ENCODE measurements at regions not wholly inside any gene's neighbourhood (a gene's known extent, or its start where the extent isn't known, plus 50 kb on each side); places are given as distances from the start of the nearest gene placed in this dataset.
"Not testable (repeated sequence)": the region's sequence is repeated elsewhere in the genome, so short reads cannot be mapped to it uniquely, and the experiment has no call there.

DNA sequence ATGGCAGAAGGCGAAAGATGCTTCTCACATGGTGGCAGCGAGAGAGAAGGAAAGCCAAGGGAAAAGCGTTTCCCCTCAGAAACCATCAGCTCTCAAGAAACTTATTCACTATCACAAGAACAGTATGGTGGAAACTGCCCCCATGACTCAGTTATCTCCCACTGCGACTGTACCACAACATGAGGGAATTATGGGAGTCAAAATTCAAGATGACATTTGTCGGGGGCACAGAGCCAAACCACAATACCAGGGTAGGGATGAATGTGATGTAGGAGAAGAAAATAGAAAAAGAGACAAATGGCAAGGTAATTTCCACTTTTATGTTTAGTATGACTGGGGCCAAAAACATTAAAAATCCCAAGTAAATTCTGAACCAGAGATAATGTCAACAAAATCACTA is 216.8 kb downstream of the TRIM36 start:
- DNase-seq, result no peak

DNA sequence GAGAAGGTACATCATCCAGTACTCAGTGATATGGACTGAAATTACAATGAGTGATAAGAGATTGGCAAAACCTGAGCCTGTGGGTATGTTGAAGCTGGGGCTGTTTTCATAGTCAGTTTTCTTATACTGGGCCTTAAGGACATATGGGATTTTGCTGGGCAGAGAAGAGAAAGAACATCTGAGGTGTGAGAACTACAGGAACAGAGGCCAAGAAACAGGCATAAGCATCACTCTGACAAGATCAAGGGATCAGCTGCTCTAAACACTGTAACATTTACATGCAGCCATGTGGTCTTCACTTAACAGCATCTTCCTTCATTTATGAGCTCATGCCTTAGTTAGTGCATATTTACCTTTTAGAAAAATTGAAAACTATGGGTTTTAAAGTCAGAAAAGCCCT is 220.0 kb downstream of the TRIM36 start:
- DNase-seq, result no peak

DNA sequence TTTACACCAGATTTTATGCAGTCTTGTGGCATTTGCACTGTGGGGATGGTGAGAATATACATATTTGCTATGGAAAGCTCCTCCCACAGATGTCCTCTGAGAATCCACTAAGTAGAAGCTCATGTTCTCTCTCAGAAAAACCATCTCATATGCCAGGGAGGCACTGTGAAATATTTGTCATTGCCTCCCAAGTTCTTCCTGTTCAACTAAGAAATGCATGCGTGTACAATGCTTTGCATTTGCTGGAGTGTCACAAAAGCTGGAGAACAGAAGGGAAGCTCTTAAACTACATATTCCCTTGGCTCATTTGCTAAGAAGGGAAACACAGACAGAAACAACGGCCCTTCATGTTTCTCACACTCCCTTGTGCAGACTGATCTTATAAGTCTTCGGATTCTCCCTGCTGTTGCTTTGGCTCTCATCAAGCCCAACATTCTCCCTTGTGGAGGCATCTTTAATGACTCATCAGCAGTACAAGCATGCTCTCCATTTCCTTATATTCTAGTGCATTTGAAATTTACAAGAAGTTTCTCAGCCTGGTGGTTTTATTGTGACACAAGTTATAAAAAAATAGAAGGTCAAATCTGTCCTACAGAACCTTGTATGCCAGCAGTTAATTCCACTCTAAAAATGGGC is 220.6 kb downstream of the TRIM36 start:
- DNase-seq, result no peak

DNA sequence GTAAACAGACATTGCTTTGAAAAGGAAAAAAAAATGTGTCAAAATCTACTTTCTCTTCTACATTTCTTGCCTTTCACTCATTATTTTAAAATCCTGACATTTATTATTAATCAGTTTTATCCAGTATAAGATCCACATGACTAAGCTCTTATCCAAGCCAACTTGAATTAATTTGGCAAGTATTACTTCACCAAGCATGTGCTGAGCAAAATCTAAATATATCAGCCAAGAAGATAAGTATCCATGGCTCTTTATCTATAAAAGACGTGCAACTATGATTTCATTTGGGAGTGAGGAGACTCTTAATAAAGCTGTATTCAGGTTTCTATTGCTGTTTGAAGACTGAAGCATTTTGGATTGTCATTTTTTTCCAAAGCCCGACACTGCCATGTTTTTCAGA is 221.3 kb downstream of the TRIM36 start:
- DNase-seq, result no peak

DNA sequence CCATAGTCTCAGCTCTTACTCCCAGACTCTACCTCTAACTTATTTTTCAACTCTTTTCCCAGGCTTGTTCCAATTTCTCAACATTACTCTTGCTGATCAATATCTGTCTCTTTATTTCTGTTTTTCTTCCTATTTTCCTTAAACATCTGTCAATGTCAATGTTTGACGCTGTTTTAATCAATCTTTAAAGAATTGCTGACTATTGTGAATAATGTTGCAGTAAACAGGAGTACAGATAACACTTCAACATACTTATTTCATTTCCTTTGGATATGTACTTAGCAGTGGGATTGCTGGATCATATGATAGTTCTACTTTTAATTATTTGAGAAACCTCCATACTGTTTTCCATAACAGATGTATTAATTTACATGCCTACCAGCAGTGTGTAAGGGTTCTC is 229.0 kb downstream of the TRIM36 start:
- no peak for DNase-seq

DNA sequence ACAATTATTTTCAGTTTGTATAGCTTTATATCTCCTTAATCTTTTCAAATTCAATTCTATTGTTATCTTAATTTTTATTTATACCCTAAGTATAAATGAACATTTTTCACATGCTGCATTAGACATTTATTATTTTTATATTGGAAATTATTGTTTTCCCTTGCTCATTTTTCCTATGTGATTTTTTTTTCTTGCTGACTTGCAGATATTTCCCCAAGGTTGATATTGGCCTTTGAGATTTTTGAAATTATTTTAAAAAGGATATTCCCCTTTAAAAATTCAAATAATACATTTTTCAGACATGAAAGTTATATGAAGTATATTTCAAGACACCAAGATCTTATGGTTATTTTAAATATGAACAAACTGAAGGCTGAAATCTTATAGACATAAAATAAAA is 234.2 kb downstream of the TRIM36 start:
- DNase-seq, result no peak

DNA sequence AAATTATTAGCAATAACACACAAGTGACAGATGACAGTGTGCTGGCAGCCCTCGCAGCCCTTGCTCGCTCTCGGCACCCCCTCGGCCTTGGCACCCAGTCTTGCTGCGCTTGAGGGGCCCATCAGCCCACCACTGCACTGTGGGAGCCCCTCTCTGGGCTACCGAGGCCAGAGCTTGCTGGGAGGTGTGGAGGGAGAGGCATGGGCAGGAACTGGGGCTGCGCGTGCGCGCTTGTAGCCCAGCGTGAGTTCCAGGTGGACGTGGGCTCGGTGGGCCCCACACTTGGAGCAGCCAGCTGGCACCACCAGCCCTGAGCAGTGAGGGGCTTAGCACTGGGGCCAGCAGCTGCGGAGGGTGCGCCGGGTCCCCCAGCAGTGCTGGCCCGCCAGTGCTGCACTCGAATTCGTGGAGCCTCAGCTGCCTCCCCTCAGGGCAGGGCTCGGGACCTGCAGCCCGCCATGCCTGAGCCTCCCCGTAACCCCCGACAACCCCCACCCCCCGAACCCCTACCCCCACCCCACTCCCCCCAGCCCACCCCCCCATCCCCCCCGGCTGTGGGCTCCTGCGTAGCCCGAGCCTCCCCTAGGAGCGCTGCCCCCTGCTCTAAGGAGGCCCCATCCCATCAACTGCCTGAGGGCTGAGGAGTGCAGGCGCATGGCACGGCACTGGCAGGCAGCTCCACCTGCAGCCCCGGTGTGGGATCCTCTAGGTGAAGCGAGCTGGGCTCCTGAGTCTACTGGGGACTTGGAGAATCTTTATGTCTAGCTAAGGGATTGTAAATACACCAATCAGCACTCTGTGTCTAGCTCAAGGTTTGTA is 240.9 kb downstream of the TRIM36 start:
- DNase-seq, result no peak

DNA sequence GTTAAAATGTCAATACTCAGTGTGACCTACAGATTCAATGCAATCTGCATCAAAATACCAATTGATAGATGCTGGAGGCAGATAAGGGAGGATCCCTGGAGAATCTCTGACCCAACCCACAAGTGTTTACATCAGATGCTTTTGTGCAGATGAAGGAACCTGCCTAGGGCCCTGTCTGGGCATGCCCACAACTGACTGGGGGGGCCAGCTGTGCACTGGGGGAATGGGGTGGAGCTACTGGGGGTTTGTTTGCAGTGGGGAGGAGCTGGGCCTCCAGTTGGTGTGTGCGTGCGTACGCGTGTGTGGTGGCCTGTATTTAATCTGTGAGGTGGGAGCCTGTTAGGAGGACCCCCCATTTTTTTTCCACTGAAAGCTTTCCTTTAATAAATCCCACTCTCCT is 244.9 kb downstream of the TRIM36 start:
- DNase-seq, result no peak

DNA sequence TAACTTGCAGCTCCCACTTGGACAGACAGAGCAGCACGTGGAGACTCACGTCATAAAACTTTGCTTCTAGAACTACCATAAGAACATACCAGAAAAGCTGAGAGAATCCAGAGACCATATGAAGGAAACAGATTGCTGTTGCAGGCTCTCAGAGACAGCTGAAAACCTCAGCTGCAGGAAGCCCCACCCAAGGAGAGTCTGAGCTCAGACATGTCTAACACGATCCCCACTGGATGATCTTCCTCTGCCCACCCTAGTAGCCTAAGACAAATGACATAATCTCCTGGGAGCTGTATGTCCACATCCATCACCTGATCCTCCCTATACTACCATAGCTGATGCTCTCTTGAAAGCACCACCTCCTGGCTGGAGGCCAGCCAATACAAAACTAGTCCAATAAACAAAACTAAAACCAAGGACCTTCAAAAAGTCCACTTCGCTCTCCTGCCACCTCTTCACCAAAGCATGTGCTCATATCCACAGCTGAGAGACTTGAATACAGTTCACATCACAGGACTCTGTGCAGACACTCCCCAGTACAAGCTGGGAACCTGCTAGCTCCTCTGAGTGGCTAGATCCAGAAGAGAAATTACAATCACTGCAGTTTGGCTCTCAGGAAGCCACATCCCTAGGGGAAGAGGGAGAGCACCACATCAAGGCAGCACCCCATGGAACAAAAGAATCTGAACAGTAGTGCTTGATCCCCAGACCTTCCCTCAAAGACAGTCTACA is 257.4 kb downstream of the TRIM36 start:
- no peak for DNase-seq

DNA sequence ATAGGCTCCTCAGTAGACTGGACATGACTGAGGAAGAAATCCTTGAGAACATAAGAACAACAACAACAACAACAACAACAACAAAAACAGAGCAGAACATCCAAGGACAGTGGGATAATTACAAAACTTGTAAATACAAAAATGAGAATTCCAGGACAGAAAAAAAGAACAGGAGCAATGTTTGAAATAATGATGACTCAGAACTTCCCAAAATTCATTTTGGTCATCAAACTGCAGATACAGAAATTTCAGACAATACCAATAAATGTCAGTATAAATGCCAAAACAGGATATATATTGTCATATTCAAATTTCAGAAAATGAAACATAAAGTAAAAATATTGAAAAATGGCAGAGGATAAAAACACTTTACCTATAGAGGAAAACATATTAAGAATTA is 259.0 kb downstream of the TRIM36 start:
- DNase-seq, result no peak

DNA sequence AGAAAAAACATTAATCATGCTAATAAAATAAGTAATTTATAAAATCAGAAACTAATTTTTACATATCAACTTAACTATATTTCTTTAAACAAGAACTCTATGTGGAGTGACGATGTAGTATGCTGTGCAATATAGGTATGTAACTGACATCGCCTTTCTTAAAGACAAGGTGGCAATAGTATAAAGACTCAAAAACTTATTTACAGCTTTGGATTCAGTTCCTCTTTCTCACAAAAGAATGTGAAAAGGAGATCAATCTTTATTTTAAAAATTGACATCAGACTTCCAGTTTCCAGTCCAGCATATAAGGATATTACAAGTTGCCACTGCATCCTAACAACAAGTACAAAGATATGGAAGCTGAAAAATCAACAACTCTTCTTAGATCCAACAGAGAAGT is 260.3 kb downstream of the TRIM36 start:
- DNase-seq, result no peak

DNA sequence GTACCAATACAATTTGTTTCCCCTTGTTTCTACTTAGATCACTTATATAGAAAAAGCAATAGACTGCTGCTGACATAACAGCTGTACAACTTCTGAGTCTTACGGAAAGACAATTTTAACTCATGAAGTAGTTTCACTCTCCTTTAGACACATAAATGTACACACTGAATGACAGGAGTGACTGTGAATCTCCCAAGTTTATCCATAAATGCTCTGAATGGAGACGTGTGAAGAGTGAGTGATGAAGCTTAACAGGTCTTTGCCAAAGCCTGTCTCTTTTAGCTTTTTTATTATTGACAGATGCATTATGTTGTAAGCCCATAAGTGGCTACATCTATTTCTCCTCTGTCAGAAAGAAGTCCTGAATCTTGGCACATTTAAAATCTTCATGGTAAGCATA is 265.9 kb downstream of the TRIM36 start:
- DNase-seq, result no peak

DNA sequence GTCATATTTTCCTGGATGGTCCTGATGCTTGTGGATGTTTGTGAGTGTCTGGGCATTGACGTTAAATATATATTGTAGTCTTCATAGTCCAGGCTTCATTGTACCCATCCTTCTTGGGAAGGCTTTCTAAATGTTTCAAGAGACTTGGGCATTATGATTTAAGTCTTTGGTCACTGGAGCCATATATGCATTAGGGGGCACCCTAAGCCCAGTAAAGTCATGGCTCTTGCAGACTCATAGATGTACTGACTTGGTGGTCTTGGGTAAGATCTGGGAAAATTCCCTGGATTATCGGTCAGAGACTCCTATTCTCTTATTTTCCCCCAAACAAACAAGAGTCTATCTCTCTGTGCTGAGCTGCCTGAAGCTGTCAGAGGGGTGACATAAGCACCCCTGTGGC is 271.1 kb downstream of the TRIM36 start:
- DNase-seq, result no peak

DNA sequence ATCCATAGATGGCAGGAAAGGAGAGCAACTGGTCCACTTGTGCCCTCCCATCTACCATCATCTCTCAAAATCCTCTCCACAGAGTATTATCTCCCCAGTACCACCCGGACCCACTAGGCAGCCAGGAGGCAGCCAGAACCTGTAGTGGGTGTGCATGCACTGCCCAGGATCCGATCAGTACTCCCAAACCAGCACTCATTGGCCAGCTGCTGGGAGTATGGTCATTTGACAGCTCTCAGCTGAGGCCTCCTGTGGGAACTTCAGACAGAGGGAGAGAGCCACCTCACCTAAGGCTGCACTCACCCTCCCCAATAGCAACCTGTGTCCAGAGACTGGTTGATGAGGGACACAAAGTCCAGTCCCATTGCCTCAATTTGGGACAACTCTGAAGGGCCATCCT is 286.0 kb downstream of the TRIM36 start:
- no peak for DNase-seq

DNA sequence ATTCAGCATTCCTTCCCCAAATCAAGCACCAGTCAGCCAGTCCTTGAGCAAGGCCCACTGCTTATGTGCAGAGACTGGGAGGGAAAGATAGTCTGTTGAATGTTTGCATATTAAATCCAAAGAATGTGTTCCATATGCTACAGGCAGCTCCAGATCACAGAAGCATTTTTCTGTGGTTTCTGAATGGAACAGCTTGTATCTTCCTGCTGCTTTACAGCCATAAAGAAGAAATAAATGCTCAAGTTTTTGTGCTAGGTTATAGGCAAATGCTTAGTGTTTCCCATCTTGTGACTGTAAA is 310.3 kb downstream of the TRIM36 start:
- no peak for DNase-seq

DNA sequence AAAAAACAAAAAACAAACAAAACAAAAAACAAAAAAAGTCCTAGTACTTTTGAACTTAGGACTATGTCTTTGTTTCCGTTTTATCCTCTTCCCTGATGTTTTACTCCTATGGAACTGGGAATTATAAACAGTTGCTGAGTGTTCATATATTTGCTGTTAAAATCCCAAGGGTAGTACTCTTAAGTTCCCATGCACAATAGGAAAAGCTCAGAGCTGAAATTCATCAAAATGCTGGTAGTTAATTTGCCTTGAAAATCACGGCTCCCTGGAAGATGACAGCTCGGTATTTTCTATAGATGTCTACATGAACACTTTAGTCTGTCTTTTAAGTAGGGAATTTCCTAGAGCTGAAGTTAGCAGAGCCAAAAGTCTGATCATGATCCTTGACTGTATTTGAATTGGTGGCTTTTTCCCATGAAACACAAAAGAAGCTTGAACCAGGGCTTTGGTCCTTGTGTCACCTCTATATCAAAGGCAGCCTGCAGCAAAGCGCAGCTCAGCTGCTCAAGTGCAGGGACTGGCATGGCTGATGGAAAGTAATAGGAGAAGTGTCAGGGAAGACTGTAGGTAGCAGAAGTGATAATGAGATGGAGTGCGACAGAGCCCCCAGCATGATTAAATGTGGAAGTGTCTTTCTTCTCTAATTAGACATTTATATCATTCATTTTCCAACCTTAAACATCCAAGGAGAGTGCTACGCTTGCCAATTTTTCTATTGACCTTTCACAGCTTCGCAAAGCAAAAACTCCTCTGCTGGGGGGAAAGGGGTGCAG is 310.9 kb downstream of the TRIM36 start:
- DNase-seq, result no peak

DNA sequence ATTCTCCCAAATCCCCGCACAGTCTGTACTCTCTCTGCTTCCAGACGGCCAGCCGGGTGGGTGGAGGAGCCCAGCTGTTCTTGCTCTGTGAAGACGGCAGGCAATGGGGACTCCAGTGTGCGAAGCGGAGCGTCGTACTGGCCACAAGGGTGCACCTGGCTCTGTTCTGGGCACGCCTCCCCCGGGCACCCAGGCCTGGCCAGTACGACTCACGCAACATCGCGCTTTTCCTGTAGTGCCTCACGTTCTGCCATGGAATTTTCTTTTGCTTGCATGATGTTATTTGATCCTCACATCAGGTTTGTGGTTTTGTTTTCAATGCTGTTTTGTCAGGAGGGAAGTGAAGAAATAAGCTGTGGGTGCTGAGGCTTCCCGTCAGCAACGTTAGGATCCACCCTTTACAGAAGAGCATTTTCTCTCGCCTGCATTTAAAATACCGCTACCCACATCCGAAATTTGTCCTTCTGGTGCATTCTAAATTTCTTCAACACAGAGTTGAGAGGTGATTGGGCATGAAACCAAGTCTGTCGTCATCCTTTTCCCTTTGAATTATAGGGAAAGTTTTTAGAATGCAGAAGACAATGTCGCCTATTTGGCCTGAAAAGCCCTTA is 311.7 kb downstream of the TRIM36 start:
- peak in 1 of 3 experiments; percentile 3 for DNase-seq

DNA sequence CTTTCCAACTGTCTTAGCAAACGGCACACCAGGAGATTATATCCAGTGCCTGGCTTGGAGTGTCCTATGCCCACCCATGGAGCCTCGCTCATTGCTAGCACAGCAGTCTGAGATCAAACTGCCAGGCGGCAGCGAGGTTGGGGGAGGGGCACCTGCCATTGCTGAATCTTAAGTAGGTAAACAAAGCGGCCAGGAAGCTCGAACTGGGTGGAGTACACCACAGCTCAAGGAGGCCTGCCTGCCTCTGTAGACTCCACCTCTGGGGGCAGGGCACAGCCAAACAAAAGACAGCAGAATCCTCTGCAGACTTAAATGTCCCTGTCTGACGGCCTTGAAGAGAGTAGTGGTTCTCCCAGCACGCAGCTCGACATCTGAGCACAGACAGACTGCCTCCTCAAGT is 325.0 kb downstream of the TRIM36 start:
- not testable (repeated sequence) for DNase-seq

DNA sequence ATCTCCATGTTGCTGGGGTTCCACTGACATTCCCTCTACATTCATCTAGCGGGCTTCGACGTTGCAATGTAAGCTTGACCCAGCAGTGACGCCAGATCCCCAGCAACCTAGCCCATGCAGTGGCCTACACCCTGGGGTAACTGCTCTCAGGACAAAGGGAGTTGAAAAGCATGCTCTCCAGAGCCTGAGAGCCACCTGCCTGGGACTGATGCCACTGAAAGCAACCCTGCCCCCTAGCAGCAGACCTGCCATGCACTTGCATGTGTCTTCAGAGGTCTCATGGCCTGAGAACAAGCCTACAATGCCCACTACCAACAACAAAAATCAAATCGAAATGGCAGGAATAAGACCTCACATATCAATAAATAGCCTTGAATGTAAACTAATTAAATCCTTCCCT is 330.3 kb downstream of the TRIM36 start:
- no peak for DNase-seq

DNA sequence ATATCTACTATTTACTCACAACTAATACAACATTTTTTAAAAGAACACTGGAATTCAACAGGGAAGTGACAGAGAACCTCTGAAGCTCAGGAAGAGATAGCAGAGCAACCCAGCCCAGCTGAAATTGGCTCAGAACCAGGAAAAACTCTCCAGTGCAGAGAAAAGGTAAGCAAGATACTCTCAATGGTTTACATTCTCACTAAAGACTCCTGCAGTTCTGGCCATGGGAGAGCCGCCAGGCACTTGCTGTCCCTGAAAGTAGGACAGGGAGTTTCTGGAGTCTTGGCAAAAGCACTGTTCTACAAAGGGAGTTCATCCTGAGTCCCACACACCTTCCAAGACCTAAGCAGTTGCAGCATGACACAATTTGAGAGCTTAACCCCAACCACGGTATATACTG is 330.8 kb downstream of the TRIM36 start:
- no peak for DNase-seq

DNA sequence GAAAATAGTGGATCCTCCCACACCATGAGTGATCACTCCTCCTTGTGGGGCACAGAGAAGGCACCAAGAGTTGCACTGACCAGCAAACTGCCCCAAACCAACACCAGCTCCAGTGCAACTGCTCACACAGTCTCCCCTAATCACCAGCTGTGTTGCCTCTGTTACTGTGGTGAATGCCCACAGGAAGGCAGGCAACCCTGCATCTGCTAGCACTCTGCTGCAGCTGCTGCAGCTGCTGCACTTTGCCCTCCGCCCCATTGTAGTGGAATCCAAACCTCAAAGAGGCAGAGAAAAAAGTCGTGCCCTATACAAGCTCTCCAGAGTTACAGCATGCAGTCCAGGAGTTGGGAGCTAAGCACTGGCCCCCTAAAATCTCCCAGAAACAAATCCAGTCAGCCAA is 339.6 kb downstream of the TRIM36 start:
- DNase-seq, result no peak

DNA sequence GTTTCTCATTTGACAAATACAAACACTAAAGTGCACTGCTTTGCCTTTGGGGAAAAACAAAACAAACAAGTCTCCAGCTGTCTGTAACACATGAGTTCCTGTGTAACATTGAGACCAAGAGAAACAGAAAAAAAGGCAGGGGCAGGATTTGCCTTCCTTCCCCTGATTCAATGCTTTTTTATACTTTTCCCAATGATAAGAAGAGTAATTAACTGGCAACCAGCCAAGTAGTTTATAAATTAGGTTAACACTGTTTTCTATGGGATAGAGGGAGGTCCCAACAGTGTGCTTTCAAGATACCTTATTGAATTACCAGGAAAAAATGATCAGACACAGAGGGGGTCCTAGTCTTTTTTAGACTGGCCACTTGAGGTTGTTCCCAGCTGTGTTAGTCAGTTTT is 346.8 kb downstream of the TRIM36 start:
- no peak for DNase-seq

DNA sequence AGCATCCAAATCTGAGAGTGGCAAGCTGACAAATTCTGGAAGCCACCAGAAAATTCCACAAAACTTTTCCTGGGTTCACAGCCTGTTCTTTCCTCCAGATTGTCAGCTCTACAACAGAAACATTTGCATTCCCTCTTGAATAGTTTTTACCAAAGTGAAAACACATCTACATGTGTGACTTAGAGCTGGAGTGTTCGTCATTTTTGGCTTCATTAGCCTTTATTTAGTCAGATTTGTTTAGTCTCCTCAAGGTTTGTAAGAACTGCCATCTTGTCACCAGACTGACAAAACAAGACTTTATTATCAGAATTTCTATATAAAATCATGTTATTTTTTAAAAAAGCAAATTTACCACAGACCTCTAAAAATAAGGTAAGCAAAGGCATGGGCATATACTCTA is 347.3 kb downstream of the TRIM36 start:
- DNase-seq, result no peak

All from NCI-H1417 (cell line).